Lower lobe of right lung (tissue), 2 donors: ENCODE measurements at regions not wholly inside any gene's neighbourhood (a gene's known extent, or its start where the extent isn't known, plus 50 kb on each side); places are given as distances from the start of the nearest gene placed in this dataset.

ENCODE experiments used
- ATAC-seq, 2 donors: fragments of 200-7000 bp; cut with Tn5 transposase; one replicate each; pipeline ENCODE4 v1.9.1; 2020 to 2022; ENCODE audit warnings: mild to moderate bottlenecking in 2 of 2, moderate library complexity in 2 of 2
- DNase-seq: peaks from one replicate; pipeline ENCODE4 v3.0.0-alpha.2; 2020
- H3K27ac ChIP-seq: fragments of 200-600 bp; one replicate; pipeline ENCODE4 v1.8.0; 2022
- H3K27me3 ChIP-seq: fragments of 200-600 bp; one replicate; pipeline ENCODE4 v1.8.0; 2022; ENCODE audit warnings: low read depth
- H3K36me3 ChIP-seq: fragments of 200-600 bp; one replicate; pipeline ENCODE4 v1.8.0; 2022; ENCODE audit warnings: mild to moderate bottlenecking
- H3K4me1 ChIP-seq: fragments of 200-600 bp; one replicate; pipeline ENCODE4 v1.8.0; 2022
- H3K4me3 ChIP-seq: fragments of 200-600 bp; one replicate; pipeline ENCODE4 v1.8.0; 2022; ENCODE audit warnings: mild to moderate bottlenecking
- H3K9me3 ChIP-seq: fragments of 200-600 bp; one replicate; pipeline ENCODE4 v1.8.0; 2022
- CTCF ChIP-seq: fragments of 200-600 bp; IDR thresholded peaks from one replicate; pipeline ENCODE4 v1.8.0; 2022; ENCODE audit warnings: antibody characterized with exemption, mild to moderate bottlenecking
- intact Hi-C: fragments of 100-400 bp; cut with DNase I; formaldehyde crosslinking; loops from one replicate; pipeline ENCODE4 v1.11.0; 2022
- donor health status: DM: no; HTN: yes; CAD: no; lungs with severe emphysema.

DNA sequence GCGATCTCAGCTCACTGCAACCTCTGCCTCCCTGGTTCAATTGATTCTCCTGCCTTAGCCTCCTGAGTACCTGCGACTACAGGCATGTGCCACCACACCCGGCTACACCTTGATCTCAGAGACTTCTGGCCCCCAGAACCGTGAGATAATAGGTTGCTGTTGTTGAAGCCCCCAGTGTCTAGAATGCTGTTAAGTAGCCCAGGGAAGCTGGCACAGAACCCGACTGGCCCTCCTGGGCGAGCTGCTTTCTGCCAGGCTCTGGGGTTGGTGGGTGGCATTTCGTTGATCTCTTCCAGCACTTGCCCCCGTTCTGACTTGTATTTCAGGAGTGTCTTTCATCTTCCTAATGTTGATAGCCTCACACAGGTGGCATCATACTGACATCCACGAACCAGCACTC lies 807.1 kb downstream of the CDH9 start:
- TF ChIP-seq CTCF, result no peak
- DNase-seq (no peak), ATAC-seq (no peak)
- Histone ChIP-seq H3K9me3 (no peaks in the 10 kb centered on the region), H3K4me3 (no peak overlapping the region), H3K36me3 (no peaks in the 10 kb centered on the region), H3K4me1 (no peaks in the 10 kb centered on the region), H3K27ac (no peak overlapping the region), H3K27me3 (no peaks in the 10 kb centered on the region)
- intact Hi-C loops, result no loop called here

GRCh38 chr5:26229848-26230247 lies 808.5 kb downstream of the CDH9 start:
- intact Hi-C loops, result no loop called here
- Histone ChIP-seq H3K4me1 (no peaks in the 10 kb centered on the region), H3K4me3 (no peak overlapping the region), H3K9me3 (no peaks in the 10 kb centered on the region), H3K27me3 (no peaks in the 10 kb centered on the region), H3K27ac (no peak overlapping the region), H3K36me3 (no peaks in the 10 kb centered on the region)
- ATAC-seq (no peak), DNase-seq (no peak)
- no peak for TF ChIP-seq CTCF

- H3K27me3 ChIP-seq, result no peaks in the 10 kb centered on the region
- TF ChIP-seq CTCF, result no peak
- DNase-seq (no peak), ATAC-seq (no peak)
- no peaks in the 10 kb centered on the region for H3K4me1 ChIP-seq
- H3K27ac ChIP-seq, result no peak overlapping the region
- H3K4me3 ChIP-seq, result no peak overlapping the region
- H3K9me3 ChIP-seq, result no peaks in the 10 kb centered on the region
- intact Hi-C loops, result no loop called here
- no peaks in the 10 kb centered on the region for H3K36me3 ChIP-seq
Measured at GRCh38 chr5:26227245-26227644, 811.1 kb downstream of the CDH9 start.

- Histone ChIP-seq H3K4me3 (no peak overlapping the region), H3K4me1 (no peaks in the 10 kb centered on the region), H3K27me3 (no peaks in the 10 kb centered on the region), H3K36me3 (no peaks in the 10 kb centered on the region), H3K27ac (no peak overlapping the region), H3K9me3 (no peaks in the 10 kb centered on the region)
- no peak for DNase-seq
- intact Hi-C loops, result no loop called here
- ATAC-seq, result no peak
- no peak for TF ChIP-seq CTCF
Measured at GRCh38 chr5:26205121-26205520, 833.3 kb downstream of the CDH9 start.

GRCh38 chr5:26193626-26194025 lies 844.8 kb downstream of the CDH9 start:
- Histone ChIP-seq H3K27ac (no peak overlapping the region), H3K9me3 (no peaks in the 10 kb centered on the region), H3K27me3 (no peaks in the 10 kb centered on the region), H3K4me1 (no peaks in the 10 kb centered on the region), H3K4me3 (no peak overlapping the region), H3K36me3 (no peaks in the 10 kb centered on the region)
- intact Hi-C loops, result no loop called here
- ATAC-seq (no peak), DNase-seq (no peak)
- TF ChIP-seq CTCF, result no peak

DNA sequence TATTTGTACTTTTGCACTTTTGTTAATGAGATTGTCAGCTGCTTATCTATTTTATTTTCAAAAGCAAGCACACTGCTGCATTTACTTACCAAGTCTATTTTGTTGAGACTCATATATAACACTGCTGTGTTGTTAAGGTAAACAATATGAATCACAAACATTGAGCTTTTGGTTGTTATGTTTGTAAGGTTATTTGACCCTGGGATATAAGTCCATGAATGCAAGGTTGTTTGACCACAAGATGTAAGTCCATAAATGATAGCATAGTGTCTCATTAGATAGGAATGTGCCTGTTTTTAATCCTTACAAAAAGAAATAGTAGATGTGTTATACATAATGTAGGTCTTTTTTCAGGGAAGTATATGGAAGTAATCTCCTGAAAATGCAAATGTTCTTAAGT lies 845.9 kb downstream of the CDH9 start:
- H3K27ac ChIP-seq, result no peak overlapping the region
- no peaks in the 10 kb centered on the region for H3K4me1 ChIP-seq
- ATAC-seq (no peak), DNase-seq (no peak)
- TF ChIP-seq CTCF, result no peak
- no peaks in the 10 kb centered on the region for H3K27me3 ChIP-seq
- intact Hi-C loops, result no loop called here
- no peaks in the 10 kb centered on the region for H3K36me3 ChIP-seq
- no peak overlapping the region for H3K4me3 ChIP-seq
- H3K9me3 ChIP-seq, result no peaks in the 10 kb centered on the region
